ENCODE measurements at regions not wholly inside any gene's neighbourhood (a gene's known extent, or its start where the extent isn't known, plus 50 kb on each side); places are given as distances from the start of the nearest gene placed in this dataset.

DNA sequence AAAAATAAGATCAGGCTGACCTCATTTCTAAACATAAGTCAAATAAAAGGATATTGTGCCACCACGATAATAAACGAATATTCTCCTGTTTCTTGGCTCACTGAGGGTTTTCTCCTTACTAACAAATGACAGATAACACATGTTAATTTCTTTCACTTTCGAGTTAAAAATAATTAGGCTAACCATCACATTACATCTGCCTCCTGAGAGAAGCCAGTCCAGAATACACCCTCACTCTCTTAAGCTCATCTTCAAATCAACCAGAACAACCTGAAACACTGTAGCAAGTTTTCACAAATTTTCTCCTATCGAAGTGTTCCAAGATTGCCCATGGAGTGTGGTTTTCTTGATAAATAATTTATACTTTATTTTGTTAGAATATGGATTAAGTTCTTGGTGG, 1285.6 kb upstream of the EYS start:
- FAIRE-seq: no peak
- WGBS (ENCODE audit: insufficient coverage, insufficient replicate concordance, low lambda C conversion rate, missing lambda C conversion rate): 6% methylated on average over 4 of the region's 4 CpGs
- Histone ChIP-seq H3K4me2 (ENCODE audit: control insufficient read depth, insufficient read depth) (no peak overlapping the region), H3K79me2 (ENCODE audit: control insufficient read depth, insufficient read depth, low read length) (no peaks in the 10 kb centered on the region), H3K27ac (ENCODE audit: control insufficient read depth, insufficient read depth) (no peak overlapping the region), H2AFZ (ENCODE audit: control insufficient read depth, low read depth, low read length) (no peak overlapping the region), H3K36me3 (ENCODE audit: control insufficient read depth in 2 of 2, insufficient read depth in 2 of 2, low read length in 1 of 2) (no peaks in the 10 kb centered on the region), H3K4me1 (ENCODE audit: control insufficient read depth, insufficient read depth, low read length) (no peaks in the 10 kb centered on the region), H3K9me3 (replicated peaks; ENCODE audit: control insufficient read depth, insufficient read depth, low read length) (no peaks in the 10 kb centered on the region), H4K20me1 (ENCODE audit: control insufficient read depth, insufficient read depth) (no peaks in the 10 kb centered on the region), H3K27me3 (replicated peaks in 1 of 2; ENCODE audit: control insufficient read depth in 2 of 2, insufficient read depth in 2 of 2, low read length in 1 of 2) (no peaks in the 10 kb centered on the region), H3K9ac (ENCODE audit: control insufficient read depth, insufficient read depth, low read length) (no peak overlapping the region), H3K4me3 (no peak overlapping the region)
- POLR2A ChIA-PET: no interaction called here
- RAD21 ChIA-PET (ENCODE audit: unreplicated experiment): no interaction called here
- intact Hi-C loops (cut with micrococcal nuclease; ENCODE audit: unreplicated experiment): no loop called here
- no peak for DNase-seq (ENCODE audit: low read depth, low spot score)
- BruUV-seq (replicated peaks): no TSS peak
- CTCF ChIA-PET: interaction anchor here (0.7 kb wide), 1 partner anchor 10 kb away, joined by 3 read pairs; no protein-coding TSS in a partner anchor
- TF ChIP-seq HDAC6 (IDR thresholded peaks at IDR 0.05; ENCODE audit: unreplicated experiment): no peak
- no peak for TF ChIP-seq ASH2L (IDR thresholded peaks at IDR 0.05; ENCODE audit: borderline replicate concordance, low read depth)
- no peak for TF ChIP-seq PAX8 (IDR thresholded peaks at IDR 0.05)
- no peak for TF ChIP-seq CREB1 (IDR thresholded peaks at IDR 0.05; ENCODE audit: low read depth)
- no peak for TF ChIP-seq NFIC (IDR thresholded peaks at IDR 0.05; ENCODE audit: low read depth, low read length)
- TF ChIP-seq ESRRA (IDR thresholded peaks at IDR 0.05; ENCODE audit: low read length): no peak
- TF ChIP-seq POLR2AphosphoS2 (IDR thresholded peaks at IDR 0.05; ENCODE audit: low read depth, low read length): no peak
- TF ChIP-seq CHD4 (IDR thresholded peaks at IDR 0.05): no peak
- no peak for TF ChIP-seq EZH2 (IDR thresholded peaks at IDR 0.05; ENCODE audit: borderline replicate concordance, control insufficient read depth, low read depth, low read length)
- in situ Hi-C loops (cut with MboI): no loop called here
- SMC1A ChIA-PET (ENCODE audit: uncharacterized antibody, unreplicated experiment): interaction anchor here (1.3 kb wide), 1 partner anchor 15 kb away, joined by 3 read pairs; no protein-coding TSS in a partner anchor
- peak; percentile 84 for ATAC-seq

DNA sequence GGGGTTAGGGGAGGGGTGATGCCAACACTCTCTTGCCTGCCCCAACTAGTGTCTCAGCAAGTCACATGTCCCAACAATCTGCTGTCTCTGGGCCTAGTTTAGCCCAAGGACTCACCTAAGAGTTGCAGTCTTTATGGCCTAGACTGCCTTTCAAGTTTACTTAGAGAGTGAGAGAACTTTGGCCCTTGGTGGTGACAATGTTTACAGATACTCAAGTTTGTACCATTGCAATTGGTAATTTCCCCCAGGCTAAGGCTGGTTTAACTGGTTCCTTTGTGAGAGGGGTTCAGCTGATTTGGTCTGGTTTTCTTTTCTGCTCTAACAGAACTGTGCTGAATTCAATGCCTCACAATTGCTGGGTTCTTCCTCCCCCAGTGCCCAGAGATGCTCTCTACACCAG, 1279.9 kb upstream of the EYS start:
- H3K79me2 ChIP-seq (ENCODE audit: control insufficient read depth, insufficient read depth, low read length): no peaks in the 10 kb centered on the region
- H3K27me3 ChIP-seq (replicated peaks in 1 of 2; ENCODE audit: control insufficient read depth in 2 of 2, insufficient read depth in 2 of 2, low read length in 1 of 2): no peaks in the 10 kb centered on the region
- H2AFZ ChIP-seq (ENCODE audit: control insufficient read depth, low read depth, low read length): no peak overlapping the region
- no peak overlapping the region for H3K4me2 ChIP-seq (ENCODE audit: control insufficient read depth, insufficient read depth)
- no peak for FAIRE-seq
- no peaks in the 10 kb centered on the region for H4K20me1 ChIP-seq (ENCODE audit: control insufficient read depth, insufficient read depth)
- no TSS peak for BruUV-seq (replicated peaks)
- H3K4me1 ChIP-seq (ENCODE audit: control insufficient read depth, insufficient read depth, low read length): no peaks in the 10 kb centered on the region
- ATAC-seq: no peak
- intact Hi-C loops (cut with micrococcal nuclease; ENCODE audit: unreplicated experiment): no loop called here
- no peak overlapping the region for H3K9ac ChIP-seq (ENCODE audit: control insufficient read depth, insufficient read depth, low read length)
- ChIA-PET POLR2A (no interaction called here), SMC1A (ENCODE audit: uncharacterized antibody, unreplicated experiment) (interaction anchor here (2.1 kb wide), 1 partner anchor 13 kb away, joined by 5 read pairs; no protein-coding TSS in a partner anchor), RAD21 (ENCODE audit: unreplicated experiment) (no interaction called here), CTCF (no interaction called here)
- no peaks in the 10 kb centered on the region for H3K36me3 ChIP-seq (ENCODE audit: control insufficient read depth in 2 of 2, insufficient read depth in 2 of 2, low read length in 1 of 2)
- DNase-seq (ENCODE audit: low read depth, low spot score): no peak
- no peak overlapping the region for H3K27ac ChIP-seq (ENCODE audit: control insufficient read depth, insufficient read depth)
- in situ Hi-C loops (cut with MboI): no loop called here
- no peaks in the 10 kb centered on the region for H3K9me3 ChIP-seq (replicated peaks; ENCODE audit: control insufficient read depth, insufficient read depth, low read length)
- H3K4me3 ChIP-seq: no peak overlapping the region
- TF ChIP-seq, protein P1, sequence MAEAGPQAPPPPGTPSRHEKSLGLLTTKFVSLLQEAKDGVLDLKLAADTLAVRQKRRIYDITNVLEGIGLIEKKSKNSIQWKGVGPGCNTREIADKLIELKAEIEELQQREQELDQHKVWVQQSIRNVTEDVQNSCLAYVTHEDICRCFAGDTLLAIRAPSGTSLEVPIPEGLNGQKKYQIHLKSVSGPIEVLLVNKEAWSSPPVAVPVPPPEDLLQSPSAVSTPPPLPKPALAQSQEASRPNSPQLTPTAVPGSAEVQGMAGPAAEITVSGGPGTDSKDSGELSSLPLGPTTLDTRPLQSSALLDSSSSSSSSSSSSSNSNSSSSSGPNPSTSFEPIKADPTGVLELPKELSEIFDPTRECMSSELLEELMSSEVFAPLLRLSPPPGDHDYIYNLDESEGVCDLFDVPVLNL (IDR thresholded peaks at IDR 0.05; ENCODE audit: low read depth, low read length): no peak
- TF ChIP-seq ZSCAN29 (IDR thresholded peaks at IDR 0.05) (no peak), TARDBP (IDR thresholded peaks at IDR 0.05; ENCODE audit: borderline replicate concordance) (no peak), MYB (IDR thresholded peaks at IDR 0.05; ENCODE audit: borderline replicate concordance, low read depth, low read length) (no peak), MTA2 (IDR thresholded peaks at IDR 0.05; ENCODE audit: low read depth) (no peak), ATF7 (IDR thresholded peaks at IDR 0.05; ENCODE audit: low read depth) (no peak), POLR2AphosphoS5 (IDR thresholded peaks at IDR 0.05; ENCODE audit: low read length) (no peak), HDGF (IDR thresholded peaks at IDR 0.05) (no peak), WRNIP1 (IDR thresholded peaks at IDR 0.05; ENCODE audit: borderline replicate concordance, low read depth, low read length) (no peak)
- TF ChIP-seq, protein P2, sequence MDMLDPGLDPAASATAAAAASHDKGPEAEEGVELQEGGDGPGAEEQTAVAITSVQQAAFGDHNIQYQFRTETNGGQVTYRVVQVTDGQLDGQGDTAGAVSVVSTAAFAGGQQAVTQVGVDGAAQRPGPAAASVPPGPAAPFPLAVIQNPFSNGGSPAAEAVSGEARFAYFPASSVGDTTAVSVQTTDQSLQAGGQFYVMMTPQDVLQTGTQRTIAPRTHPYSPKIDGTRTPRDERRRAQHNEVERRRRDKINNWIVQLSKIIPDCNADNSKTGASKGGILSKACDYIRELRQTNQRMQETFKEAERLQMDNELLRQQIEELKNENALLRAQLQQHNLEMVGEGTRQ (IDR thresholded peaks at IDR 0.05; ENCODE audit: borderline replicate concordance, low read depth, low read length): no peak
